ENCODE measurements at regions not wholly inside any gene's neighbourhood (a gene's known extent, or its start where the extent isn't known, plus 50 kb on each side); places are given as distances from the start of the nearest gene placed in this dataset.
"Not testable (repeated sequence)": the region's sequence is repeated elsewhere in the genome, so short reads cannot be mapped to it uniquely, and the experiment has no call there.

DNA sequence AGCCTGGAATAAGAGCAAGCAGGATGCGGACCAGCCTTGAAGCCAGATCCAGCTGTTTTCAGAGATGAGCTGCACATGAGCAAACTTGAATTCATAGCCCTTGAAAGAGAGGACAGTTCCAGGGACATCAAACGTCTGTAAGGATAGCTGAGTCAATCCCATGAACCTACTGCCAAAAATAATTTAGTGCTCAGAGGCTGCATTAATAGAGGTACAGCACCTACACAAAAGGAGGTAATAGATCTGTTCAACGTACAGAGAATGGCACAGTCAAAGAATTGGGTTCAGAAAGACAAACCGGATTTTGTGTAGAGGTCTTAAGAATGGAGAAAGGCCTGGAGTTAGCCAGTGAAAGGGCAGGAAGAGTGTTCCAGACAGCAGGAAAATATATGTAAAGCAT is 110.8 kb upstream of the ZC3H12A start:
- no peaks in the 10 kb centered on the region for H3K9me3 ChIP-seq (ENCODE audit: low read length)
- H3K36me3 ChIP-seq (ENCODE audit: insufficient read depth, low read length): no peaks in the 10 kb centered on the region
- no peak overlapping the region for H3K4me2 ChIP-seq (ENCODE audit: low read depth, low read length, poor library complexity, severe bottlenecking)
- H3K9me2 ChIP-seq (replicated peaks; ENCODE audit: insufficient read depth, low read length): no peaks in the 10 kb centered on the region
- no peaks in the 10 kb centered on the region for H4K20me1 ChIP-seq (ENCODE audit: insufficient read depth, low read depth, low read length)
- no peak overlapping the region for H2AFZ ChIP-seq (ENCODE audit: low read length)
- no peaks in the 10 kb centered on the region for H3K79me2 ChIP-seq (ENCODE audit: low read length)
- H3K27ac ChIP-seq (ENCODE audit: low read length): no peak overlapping the region
- DNase-seq: no peak
- H3K4me1 ChIP-seq (ENCODE audit: low read length): no peaks in the 10 kb centered on the region
- H3K4me3 ChIP-seq (ENCODE audit: low read length): no peak overlapping the region
- no peaks in the 10 kb centered on the region; the same call in 1 of the 2 replicates for H3K27me3 ChIP-seq (ENCODE audit: low read length)
- H3K9ac ChIP-seq (ENCODE audit: low read length): no peak overlapping the region

GRCh38 chr1:37368665-37369315 is 105.6 kb upstream of the ZC3H12A start:
- H3K4me3 ChIP-seq (ENCODE audit: low read length); H3K9me3 ChIP-seq (ENCODE audit: low read length); H3K9me2 ChIP-seq (replicated peaks; ENCODE audit: insufficient read depth, low read length); H2AFZ ChIP-seq (ENCODE audit: low read length); H3K36me3 ChIP-seq (ENCODE audit: insufficient read depth, low read length); H4K20me1 ChIP-seq (ENCODE audit: insufficient read depth, low read depth, low read length); DNase-seq; H3K4me2 ChIP-seq (ENCODE audit: low read depth, low read length, poor library complexity, severe bottlenecking); H3K27ac ChIP-seq (ENCODE audit: low read length); H3K4me1 ChIP-seq (ENCODE audit: low read length); H3K9ac ChIP-seq (ENCODE audit: low read length); H3K27me3 ChIP-seq (ENCODE audit: low read length); H3K79me2 ChIP-seq (ENCODE audit: low read length): not testable (repeated sequence)

DNA sequence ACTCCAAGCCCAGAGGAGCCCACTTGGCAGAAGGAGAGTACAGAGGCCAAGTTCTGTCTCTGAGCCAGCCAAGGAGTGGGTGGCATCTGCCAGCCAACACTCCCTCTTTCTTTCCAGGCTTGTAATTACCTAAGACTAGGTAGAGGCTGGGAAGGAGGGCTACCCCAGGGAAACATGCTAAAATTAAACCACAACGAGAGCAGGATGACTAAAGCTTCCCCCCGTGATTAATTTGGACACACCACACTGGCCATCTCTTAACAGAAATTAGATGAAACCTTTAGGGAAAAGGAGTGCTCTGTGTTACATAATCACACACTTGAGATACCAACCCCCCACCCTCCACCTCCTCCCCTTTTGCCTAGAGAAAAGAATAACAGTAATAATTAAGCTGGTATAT is 102.1 kb upstream of the ZC3H12A start:
- no peaks in the 10 kb centered on the region for H4K20me1 ChIP-seq (ENCODE audit: insufficient read depth, low read depth, low read length)
- H3K4me1 ChIP-seq (ENCODE audit: low read length): no peaks in the 10 kb centered on the region
- H3K4me3 ChIP-seq (ENCODE audit: low read length): no peak overlapping the region
- H3K9me3 ChIP-seq (ENCODE audit: low read length): no peaks in the 10 kb centered on the region
- no peaks in the 10 kb centered on the region for H3K36me3 ChIP-seq (ENCODE audit: insufficient read depth, low read length)
- H3K27me3 ChIP-seq (ENCODE audit: low read length): no peaks in the 10 kb centered on the region
- H3K27ac ChIP-seq (ENCODE audit: low read length): no peak overlapping the region
- H2AFZ ChIP-seq (ENCODE audit: low read length): no peak overlapping the region
- H3K79me2 ChIP-seq (ENCODE audit: low read length): no peaks in the 10 kb centered on the region
- DNase-seq: no peak
- no peaks in the 10 kb centered on the region for H3K9me2 ChIP-seq (replicated peaks; ENCODE audit: insufficient read depth, low read length)
- no peak overlapping the region for H3K4me2 ChIP-seq (ENCODE audit: low read depth, low read length, poor library complexity, severe bottlenecking)
- H3K9ac ChIP-seq (ENCODE audit: low read length): no peak overlapping the region

DNA sequence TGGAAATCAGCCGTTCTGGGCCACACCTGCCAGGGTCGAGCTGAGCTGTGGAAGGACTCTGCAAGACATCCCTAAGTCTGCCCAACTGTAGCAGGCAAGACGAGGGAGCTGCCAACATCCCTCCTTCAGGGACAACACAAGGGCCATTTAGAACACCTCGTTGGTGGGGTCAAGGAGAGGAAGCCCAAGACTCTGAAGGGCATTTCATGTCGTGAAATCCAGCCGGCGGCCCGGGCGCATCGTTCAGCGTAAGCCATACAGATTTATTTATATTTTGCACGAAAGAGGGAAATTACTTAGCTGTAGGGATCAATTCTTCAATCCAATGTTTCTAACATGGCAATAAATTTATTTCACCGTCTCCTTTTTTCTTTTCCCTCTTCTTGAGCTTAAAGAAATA is 101.7 kb upstream of the ZC3H12A start:
- H3K36me3 ChIP-seq (ENCODE audit: insufficient read depth, low read length): no peaks in the 10 kb centered on the region
- H3K4me3 ChIP-seq (ENCODE audit: low read length): no peak overlapping the region
- no peaks in the 10 kb centered on the region for H3K4me1 ChIP-seq (ENCODE audit: low read length)
- H4K20me1 ChIP-seq (ENCODE audit: insufficient read depth, low read depth, low read length): no peaks in the 10 kb centered on the region
- no peaks in the 10 kb centered on the region for H3K27me3 ChIP-seq (ENCODE audit: low read length)
- H3K4me2 ChIP-seq (ENCODE audit: low read depth, low read length, poor library complexity, severe bottlenecking): no peak overlapping the region
- no peaks in the 10 kb centered on the region for H3K79me2 ChIP-seq (ENCODE audit: low read length)
- no peak overlapping the region for H2AFZ ChIP-seq (ENCODE audit: low read length)
- DNase-seq: no peak
- H3K9me3 ChIP-seq (ENCODE audit: low read length): no peaks in the 10 kb centered on the region
- no peaks in the 10 kb centered on the region for H3K9me2 ChIP-seq (replicated peaks; ENCODE audit: insufficient read depth, low read length)
- H3K27ac ChIP-seq (ENCODE audit: low read length): no peak overlapping the region
- no peak overlapping the region for H3K9ac ChIP-seq (ENCODE audit: low read length)

GRCh38 chr1:37373413-37373812 is 101.0 kb upstream of the ZC3H12A start:
- Histone ChIP-seq H4K20me1 (ENCODE audit: insufficient read depth, low read depth, low read length) (no peaks in the 10 kb centered on the region), H2AFZ (ENCODE audit: low read length) (no peak overlapping the region), H3K27me3 (ENCODE audit: low read length) (no peaks in the 10 kb centered on the region), H3K9ac (ENCODE audit: low read length) (no peak overlapping the region), H3K4me1 (ENCODE audit: low read length) (no peaks in the 10 kb centered on the region), H3K9me2 (replicated peaks; ENCODE audit: insufficient read depth, low read length) (no peaks in the 10 kb centered on the region), H3K79me2 (ENCODE audit: low read length) (no peaks in the 10 kb centered on the region), H3K9me3 (ENCODE audit: low read length) (no peaks in the 10 kb centered on the region), H3K4me2 (ENCODE audit: low read depth, low read length, poor library complexity, severe bottlenecking) (no peak overlapping the region), H3K4me3 (ENCODE audit: low read length) (no peak overlapping the region), H3K27ac (ENCODE audit: low read length) (no peak overlapping the region), H3K36me3 (ENCODE audit: insufficient read depth, low read length) (no peaks in the 10 kb centered on the region)
- no peak for DNase-seq

DNA sequence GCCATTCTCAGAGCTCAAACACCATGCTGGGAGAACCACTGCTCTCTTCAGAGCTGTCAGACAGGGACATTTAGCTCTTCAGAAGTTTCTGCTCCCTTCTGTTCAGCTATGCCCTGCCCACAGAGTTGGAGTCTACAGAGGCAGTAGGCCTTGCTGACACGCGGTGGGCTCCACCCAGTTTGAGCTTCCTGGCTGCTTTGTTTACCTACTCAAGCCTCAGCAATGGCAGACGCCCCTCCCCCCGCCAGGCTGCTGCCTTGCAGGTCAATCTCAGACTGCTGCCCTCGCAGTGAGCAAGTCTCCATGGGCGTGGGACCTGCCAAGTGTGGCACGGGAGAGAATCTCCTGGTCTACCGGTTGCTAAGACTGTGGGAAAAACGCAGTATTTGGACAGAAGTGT is 93.8 kb upstream of the ZC3H12A start:
- H3K4me3 ChIP-seq (ENCODE audit: low read length); H3K27me3 ChIP-seq (ENCODE audit: low read length); H2AFZ ChIP-seq (ENCODE audit: low read length); H3K4me2 ChIP-seq (ENCODE audit: low read depth, low read length, poor library complexity, severe bottlenecking); H3K36me3 ChIP-seq (ENCODE audit: insufficient read depth, low read length); H4K20me1 ChIP-seq (ENCODE audit: insufficient read depth, low read depth, low read length); H3K79me2 ChIP-seq (ENCODE audit: low read length); H3K4me1 ChIP-seq (ENCODE audit: low read length); DNase-seq; H3K9me2 ChIP-seq (replicated peaks; ENCODE audit: insufficient read depth, low read length); H3K9me3 ChIP-seq (ENCODE audit: low read length); H3K9ac ChIP-seq (ENCODE audit: low read length); H3K27ac ChIP-seq (ENCODE audit: low read length): not testable (repeated sequence)

DNA sequence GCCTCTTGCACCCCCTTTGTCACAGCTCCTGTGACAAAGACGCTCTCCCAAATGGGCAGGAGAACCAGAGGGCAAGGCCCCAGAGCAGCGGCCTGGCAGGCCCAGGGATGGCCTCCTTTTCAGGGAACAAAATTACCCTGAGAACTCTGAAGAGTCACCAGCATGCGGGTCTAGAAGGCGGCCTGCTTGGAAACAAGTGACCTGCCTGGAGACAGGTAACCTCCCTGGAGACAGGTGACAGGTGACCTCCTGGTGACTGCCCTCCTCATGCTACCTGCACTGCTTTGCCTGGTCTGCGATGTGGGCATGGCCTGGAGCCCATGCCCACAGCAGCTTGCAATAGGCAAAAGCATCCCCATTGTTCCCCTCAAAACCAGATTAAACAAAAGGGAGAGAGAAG is 86.5 kb upstream of the ZC3H12A start:
- no peaks in the 10 kb centered on the region for H3K79me2 ChIP-seq (ENCODE audit: low read length)
- no peaks in the 10 kb centered on the region for H3K4me1 ChIP-seq (ENCODE audit: low read length)
- H2AFZ ChIP-seq (ENCODE audit: low read length): no peak overlapping the region
- H3K9me2 ChIP-seq (replicated peaks; ENCODE audit: insufficient read depth, low read length): no peaks in the 10 kb centered on the region
- no peak overlapping the region for H3K4me2 ChIP-seq (ENCODE audit: low read depth, low read length, poor library complexity, severe bottlenecking)
- no peak overlapping the region for H3K9ac ChIP-seq (ENCODE audit: low read length)
- H3K9me3 ChIP-seq (ENCODE audit: low read length): no peaks in the 10 kb centered on the region
- no peak for DNase-seq
- H3K36me3 ChIP-seq (ENCODE audit: insufficient read depth, low read length): no peaks in the 10 kb centered on the region
- H4K20me1 ChIP-seq (ENCODE audit: insufficient read depth, low read depth, low read length): no peaks in the 10 kb centered on the region
- H3K27ac ChIP-seq (ENCODE audit: low read length): no peak overlapping the region
- no peak overlapping the region for H3K4me3 ChIP-seq (ENCODE audit: low read length)
- H3K27me3 ChIP-seq (ENCODE audit: low read length): no peaks in the 10 kb centered on the region

DNA sequence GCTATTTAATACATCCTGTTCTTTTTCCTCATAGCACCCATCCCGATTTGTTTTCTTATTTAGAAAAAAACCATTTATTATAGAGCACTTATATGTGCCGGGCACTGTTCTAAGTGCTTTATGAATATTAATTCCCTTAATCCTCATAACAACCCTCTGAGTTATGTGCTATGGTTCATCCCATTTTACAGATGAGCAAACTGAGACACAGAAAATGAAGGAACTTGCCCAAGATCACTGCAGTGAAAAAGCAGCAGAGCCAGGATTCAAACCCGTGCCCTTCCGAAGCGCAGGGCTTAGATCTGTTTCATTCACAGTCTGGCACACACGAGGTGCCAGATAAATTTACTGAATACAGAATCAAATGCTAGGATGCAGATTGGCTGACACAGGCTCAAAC is 85.1 kb upstream of the ZC3H12A start:
- Histone ChIP-seq H3K4me2 (ENCODE audit: low read depth, low read length, poor library complexity, severe bottlenecking) (no peak overlapping the region), H3K9me3 (ENCODE audit: low read length) (no peaks in the 10 kb centered on the region), H3K9me2 (replicated peaks; ENCODE audit: insufficient read depth, low read length) (no peaks in the 10 kb centered on the region), H3K27ac (ENCODE audit: low read length) (no peak overlapping the region), H2AFZ (ENCODE audit: low read length) (no peak overlapping the region), H3K27me3 (ENCODE audit: low read length) (no peaks in the 10 kb centered on the region), H3K79me2 (ENCODE audit: low read length) (no peaks in the 10 kb centered on the region), H3K4me1 (ENCODE audit: low read length) (no peaks in the 10 kb centered on the region), H3K36me3 (ENCODE audit: insufficient read depth, low read length) (no peaks in the 10 kb centered on the region), H3K9ac (ENCODE audit: low read length) (no peak overlapping the region), H3K4me3 (ENCODE audit: low read length) (no peak overlapping the region), H4K20me1 (ENCODE audit: insufficient read depth, low read depth, low read length) (no peaks in the 10 kb centered on the region)
- no peak for DNase-seq
